LNCAP (cell line): ENCODE measurements at regions not wholly inside any gene's neighbourhood (a gene's known extent, or its start where the extent isn't known, plus 50 kb on each side); places are given as distances from the start of the nearest gene placed in this dataset.

Source experiments
- CTCF ChIP-seq: fragments of 450-650 bp; IDR thresholded peaks from 2 replicates; pipeline ENCODE4 v1.5.1; 2017; ENCODE audit warnings: mild to moderate bottlenecking

GRCh38 chr7:153628825-153629224, 423.4 kb upstream of the DPP6 start:
- TF ChIP-seq CTCF, result no peak

GRCh38 chr7:153638821-153639435, 413.3 kb upstream of the DPP6 start:
- TF ChIP-seq CTCF, result no peak

GRCh38 chr7:153640586-153640985, 411.6 kb upstream of the DPP6 start:
- no peak for TF ChIP-seq CTCF

GRCh38 chr7:153641199-153641598, 411.0 kb upstream of the DPP6 start:
- TF ChIP-seq CTCF, result no peak

DNA sequence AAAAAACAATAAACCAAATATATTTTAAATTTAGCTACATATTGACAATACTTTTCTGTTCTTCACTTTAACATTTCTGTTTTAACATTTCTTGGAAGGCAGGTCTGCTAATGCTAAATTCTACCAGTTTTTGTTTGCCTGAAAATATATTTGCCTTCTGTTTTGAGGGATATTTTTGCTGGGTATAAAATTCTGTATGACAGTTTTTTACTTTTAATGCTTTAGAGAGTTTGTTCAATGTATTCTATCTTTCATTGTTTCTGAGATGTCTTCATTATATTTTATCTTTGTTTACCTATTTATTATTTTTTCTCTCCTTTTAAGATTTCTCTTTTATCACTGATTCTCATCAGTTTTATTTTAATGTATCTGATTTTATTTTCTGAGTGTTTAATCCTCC, 409.2 kb upstream of the DPP6 start:
- no peak for TF ChIP-seq CTCF

GRCh38 chr7:153657182-153657800, 394.9 kb upstream of the DPP6 start:
- no peak for TF ChIP-seq CTCF

DNA sequence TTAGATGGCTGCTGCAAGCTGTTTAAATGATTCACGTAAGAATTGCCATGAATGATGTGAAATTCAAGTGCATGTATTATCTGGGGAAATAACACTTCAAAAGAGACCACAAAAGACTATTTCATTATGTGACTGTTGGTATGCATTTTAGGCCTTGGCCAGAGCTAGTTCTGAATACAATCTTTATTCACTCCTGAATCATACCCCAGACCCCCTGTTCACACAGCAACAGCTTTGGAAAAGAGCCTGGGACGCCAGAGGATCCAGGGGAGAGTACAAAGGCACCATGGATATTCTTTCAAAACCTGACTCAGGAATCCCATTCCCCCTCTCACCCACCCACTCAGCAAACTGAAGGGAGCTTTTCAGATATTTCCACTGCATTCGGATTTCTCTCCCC, 377.1 kb upstream of the DPP6 start:
- no peak for TF ChIP-seq CTCF

DNA sequence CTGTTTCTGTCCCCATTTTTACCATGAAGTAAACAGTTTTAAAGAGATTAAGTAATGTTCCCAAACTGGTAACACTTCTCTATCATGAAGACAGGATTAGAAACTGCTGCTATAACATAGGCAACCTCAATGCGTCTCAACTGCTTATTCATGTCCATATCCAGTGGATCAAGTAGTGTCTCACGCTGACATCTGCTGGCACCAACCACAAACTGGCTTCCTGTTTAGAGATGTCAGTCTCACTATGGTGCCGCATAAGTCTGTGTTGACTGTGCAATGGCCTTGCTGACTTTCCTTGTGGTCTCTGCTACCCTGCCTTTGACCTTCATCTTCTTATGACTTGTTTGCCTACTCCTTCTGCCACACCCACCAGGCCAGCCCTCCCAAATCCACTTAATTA, 369.6 kb upstream of the DPP6 start:
- TF ChIP-seq CTCF, result no peak
